Sigmoid colon (tissue), 4 donors: ENCODE measurements at regions not wholly inside any gene's neighbourhood (a gene's known extent, or its start where the extent isn't known, plus 50 kb on each side); places are given as distances from the start of the nearest gene placed in this dataset.

Experiments used
- EP300 ChIP-seq, 4 donors: sonication (generic); formaldehyde crosslinking; IDR thresholded peaks; one replicate each; pipeline ENCODE4 v1.6.1; 2017; ENCODE audit warnings: antibody characterized with exemption in 4 of 4
- TF ChIP-seq, protein P1 (sequence below), 4 experiments: fragments of 450-650 bp in 3 of 4; fragments of 200-600 bp in 1 of 4; IDR thresholded peaks; one replicate each; pipeline ENCODE4 v1.5.1; 2016 to 2019; ENCODE audit warnings: antibody characterized with exemption in 4 of 4, mild to moderate bottlenecking in 3 of 4, moderate library complexity in 2 of 4

DNA sequence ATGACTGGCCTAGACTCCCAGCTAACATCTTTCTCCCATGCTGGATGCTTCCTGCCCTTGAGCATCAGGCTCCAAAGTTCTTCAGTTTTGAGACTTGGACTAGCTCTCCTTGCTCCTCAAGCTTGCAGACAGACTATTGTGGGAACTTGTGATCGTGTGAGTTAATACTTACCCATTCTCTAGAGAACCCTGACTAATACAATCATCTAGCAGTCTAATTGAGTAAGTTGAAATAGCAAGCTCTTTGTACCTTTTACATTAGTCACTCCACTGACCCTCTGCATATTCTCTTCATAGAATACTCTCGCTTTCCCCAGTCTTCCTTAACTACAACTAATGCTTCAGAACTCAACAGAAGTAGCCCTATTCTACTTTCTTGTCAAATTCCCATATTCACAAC is 434.6 kb upstream of the NXPH2 start:
- no peak for TF ChIP-seq EP300 (IDR thresholded peaks at IDR 0.05)
- TF ChIP-seq, protein P1, sequence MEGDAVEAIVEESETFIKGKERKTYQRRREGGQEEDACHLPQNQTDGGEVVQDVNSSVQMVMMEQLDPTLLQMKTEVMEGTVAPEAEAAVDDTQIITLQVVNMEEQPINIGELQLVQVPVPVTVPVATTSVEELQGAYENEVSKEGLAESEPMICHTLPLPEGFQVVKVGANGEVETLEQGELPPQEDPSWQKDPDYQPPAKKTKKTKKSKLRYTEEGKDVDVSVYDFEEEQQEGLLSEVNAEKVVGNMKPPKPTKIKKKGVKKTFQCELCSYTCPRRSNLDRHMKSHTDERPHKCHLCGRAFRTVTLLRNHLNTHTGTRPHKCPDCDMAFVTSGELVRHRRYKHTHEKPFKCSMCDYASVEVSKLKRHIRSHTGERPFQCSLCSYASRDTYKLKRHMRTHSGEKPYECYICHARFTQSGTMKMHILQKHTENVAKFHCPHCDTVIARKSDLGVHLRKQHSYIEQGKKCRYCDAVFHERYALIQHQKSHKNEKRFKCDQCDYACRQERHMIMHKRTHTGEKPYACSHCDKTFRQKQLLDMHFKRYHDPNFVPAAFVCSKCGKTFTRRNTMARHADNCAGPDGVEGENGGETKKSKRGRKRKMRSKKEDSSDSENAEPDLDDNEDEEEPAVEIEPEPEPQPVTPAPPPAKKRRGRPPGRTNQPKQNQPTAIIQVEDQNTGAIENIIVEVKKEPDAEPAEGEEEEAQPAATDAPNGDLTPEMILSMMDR (IDR thresholded peaks at IDR 0.05), result no peak
